Epithelial cell of proximal tubule (primary cell): ENCODE measurements at regions not wholly inside any gene's neighbourhood (a gene's known extent, or its start where the extent isn't known, plus 50 kb on each side); places are given as distances from the start of the nearest gene placed in this dataset.

Experiments used
- DNase-seq: peaks from one replicate; pipeline ENCODE4 v3.0.0-alpha.2; 2011; ENCODE audit warnings: low read depth
- H3K4me3 ChIP-seq: 2 replicates; pipeline ENCODE4 v1.5.1; 2011; ENCODE audit warnings: low read depth, mild to moderate bottlenecking, low read length
- TF ChIP-seq, protein P1 (sequence below): conservative IDR thresholded peaks from 2 replicates; pipeline ENCODE4 v1.5.1; 2012; ENCODE audit warnings: low read depth, mild to moderate bottlenecking, low read length

DNA sequence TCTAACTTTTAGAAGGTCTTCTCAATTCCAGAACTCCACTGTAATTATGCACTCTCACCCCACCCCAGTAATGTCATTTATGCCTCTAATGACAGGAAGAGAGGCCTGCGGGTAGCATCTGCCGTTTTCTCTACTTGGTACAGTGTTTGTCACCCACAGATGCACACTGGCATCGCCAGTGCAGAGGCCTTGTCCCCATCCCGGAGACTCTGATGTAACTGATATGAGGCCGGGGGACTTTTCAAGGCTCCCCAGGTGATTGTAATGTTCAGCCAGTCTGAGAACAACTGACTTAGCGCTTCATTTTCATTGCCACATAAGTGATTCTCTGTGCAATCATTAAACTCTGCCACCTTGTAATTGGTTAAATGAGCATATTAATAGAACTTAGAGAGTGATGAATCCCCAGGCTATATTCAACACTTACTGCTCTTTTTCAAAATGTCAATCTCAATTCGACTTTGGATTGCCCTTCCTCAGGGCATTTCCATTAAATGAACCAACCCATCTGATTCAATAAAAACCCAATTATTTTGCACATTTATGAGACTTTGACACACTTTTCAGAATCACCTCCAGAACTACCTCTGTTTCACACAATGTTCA is 113.2 kb downstream of the HERPUD2 start:
- no peak for DNase-seq
- H3K4me3 ChIP-seq: no peak overlapping the region
- TF ChIP-seq, protein P1, sequence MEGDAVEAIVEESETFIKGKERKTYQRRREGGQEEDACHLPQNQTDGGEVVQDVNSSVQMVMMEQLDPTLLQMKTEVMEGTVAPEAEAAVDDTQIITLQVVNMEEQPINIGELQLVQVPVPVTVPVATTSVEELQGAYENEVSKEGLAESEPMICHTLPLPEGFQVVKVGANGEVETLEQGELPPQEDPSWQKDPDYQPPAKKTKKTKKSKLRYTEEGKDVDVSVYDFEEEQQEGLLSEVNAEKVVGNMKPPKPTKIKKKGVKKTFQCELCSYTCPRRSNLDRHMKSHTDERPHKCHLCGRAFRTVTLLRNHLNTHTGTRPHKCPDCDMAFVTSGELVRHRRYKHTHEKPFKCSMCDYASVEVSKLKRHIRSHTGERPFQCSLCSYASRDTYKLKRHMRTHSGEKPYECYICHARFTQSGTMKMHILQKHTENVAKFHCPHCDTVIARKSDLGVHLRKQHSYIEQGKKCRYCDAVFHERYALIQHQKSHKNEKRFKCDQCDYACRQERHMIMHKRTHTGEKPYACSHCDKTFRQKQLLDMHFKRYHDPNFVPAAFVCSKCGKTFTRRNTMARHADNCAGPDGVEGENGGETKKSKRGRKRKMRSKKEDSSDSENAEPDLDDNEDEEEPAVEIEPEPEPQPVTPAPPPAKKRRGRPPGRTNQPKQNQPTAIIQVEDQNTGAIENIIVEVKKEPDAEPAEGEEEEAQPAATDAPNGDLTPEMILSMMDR: no peak

DNA sequence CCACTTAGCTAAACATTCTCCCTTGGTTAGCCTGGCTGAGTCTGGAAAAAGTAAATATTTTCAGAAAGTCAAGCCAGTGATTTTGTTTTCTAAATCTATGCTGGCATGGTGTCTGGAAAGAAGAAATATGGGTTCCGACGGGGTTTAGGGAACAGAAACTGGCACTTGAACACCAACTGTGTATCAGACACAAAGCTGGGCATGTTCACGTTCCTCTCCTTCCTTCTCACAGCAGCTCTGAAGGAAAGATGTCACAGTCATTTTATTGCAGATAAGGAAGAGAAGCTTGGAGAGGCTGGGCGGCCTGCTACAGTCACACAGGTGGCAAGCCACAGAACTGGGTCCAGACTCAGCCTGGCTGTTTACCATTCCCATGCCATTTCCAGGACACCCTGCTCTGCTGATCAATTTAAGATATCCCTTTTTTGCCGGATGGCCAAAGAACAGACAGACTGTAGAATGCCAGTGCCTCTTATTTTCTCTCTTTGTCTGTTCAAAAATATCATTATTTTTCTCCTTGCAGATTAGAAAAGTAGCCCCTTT is 118.8 kb downstream of the HERPUD2 start:
- no peak for DNase-seq
- no peak overlapping the region for H3K4me3 ChIP-seq
- TF ChIP-seq, protein P1: no peak

DNA sequence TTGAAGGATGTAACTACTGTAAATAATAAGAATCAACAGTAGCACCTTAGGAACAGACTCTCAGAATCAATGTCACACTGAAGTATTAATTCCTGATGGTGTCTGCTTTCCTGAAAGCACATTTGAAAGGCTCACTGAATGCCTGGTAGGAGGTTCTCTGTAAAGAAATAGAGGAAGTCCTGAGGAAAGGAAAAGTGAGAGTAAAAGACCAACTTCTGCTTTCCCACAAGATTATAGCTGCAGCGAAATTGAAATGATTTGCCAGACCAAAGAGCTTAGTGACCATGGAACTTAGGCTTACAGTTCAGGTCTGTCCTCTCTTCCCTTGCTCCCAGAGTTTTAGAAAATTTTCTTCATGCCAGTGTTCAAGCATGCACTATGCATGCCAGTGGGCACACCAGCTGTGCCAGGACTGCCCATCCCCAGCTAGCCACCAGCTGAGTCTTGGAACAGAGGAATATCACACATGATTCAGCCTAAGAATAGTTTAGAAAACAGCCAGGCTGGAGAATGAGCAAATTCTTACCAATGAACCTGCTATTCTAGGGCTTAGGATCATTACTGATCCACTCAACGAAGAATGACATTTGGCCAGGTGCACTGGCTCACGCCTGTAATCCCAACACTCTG is 123.2 kb downstream of the HERPUD2 start:
- no peak for DNase-seq
- H3K4me3 ChIP-seq: no peak overlapping the region
- TF ChIP-seq, protein P1: no peak

DNA sequence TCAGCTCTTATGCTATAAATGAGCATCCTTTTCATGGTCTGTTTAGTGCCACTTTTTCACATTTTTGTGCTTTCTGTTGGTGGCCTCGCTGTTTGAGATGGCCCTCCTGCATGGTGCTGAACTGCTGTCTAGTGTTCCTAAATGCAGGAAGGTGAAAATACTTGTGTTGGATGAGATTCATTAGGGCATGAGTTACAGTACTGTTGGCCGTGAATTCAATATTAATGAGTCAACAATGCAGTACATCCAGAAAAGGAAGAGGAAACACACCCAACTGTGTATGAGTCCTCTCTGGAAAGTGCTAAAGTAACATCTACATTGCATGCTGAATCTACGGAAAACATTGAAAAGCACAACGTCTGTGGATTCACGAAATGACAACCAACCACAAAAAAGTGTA is 124.0 kb downstream of the HERPUD2 start:
- H3K4me3 ChIP-seq: no peak overlapping the region
- TF ChIP-seq, protein P1: no peak
- DNase-seq: no peak

DNA sequence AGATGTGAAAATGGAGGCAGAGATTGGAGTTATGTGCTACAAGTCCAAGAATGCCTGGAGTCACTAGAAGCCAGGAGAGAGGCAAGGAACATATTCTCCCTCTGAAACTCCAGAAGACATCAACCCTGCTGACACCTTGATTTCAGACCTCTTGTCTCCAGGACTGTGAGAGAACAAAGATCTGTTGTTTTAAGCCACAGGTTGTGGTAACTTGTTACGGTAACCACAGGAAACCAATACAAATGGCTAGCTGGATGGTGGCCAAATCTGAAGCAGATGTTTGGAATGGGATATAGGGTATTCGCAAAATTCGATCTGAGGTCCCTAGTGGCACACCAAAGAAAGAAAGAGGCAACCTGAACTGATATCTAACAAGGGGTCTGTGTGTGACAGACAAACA is 129.0 kb downstream of the HERPUD2 start:
- TF ChIP-seq, protein P1: no peak
- no peak for DNase-seq
- H3K4me3 ChIP-seq: no peak overlapping the region

DNA sequence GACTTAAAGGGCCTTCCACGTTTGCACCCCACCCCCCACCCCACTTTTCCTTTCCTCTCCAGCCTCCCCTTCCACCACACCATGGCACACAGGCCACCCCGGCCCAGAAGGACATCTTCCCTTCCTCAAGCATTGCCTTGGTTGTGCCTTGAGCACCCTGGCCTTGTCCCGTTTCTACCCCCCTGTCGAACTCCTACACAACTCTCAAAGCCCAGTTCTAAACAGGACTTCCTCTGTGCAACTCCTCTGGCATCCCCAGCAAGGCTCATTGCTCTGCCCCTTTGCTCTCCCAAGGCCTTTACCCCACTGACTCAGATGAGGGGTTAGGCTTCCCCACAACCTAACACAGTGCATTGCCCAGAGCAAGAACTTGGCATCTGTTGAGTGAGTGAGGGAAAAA is 136.1 kb downstream of the HERPUD2 start:
- DNase-seq: no peak
- TF ChIP-seq, protein P1: no peak
- no peak overlapping the region for H3K4me3 ChIP-seq
